Urinary bladder (tissue), 3 donors: ENCODE measurements at regions not wholly inside any gene's neighbourhood (a gene's known extent, or its start where the extent isn't known, plus 50 kb on each side); places are given as distances from the start of the nearest gene placed in this dataset.

Experiments used
- DNase-seq: peaks from one replicate; pipeline ENCODE4 v3.0.0-alpha.2; 2015; ENCODE audit errors: extremely low spot score
- H3K27ac ChIP-seq: one replicate; pipeline ENCODE4 v1.5.1; 2013; ENCODE audit warnings: low read depth, mild to moderate bottlenecking, moderate library complexity
- H3K36me3 ChIP-seq: one replicate; pipeline ENCODE4 v1.6.1; 2013; ENCODE audit warnings: mild to moderate bottlenecking, moderate library complexity; ENCODE audit not compliant: insufficient read depth
- H3K4me1 ChIP-seq: one replicate; pipeline ENCODE4 v1.6.1; 2013; ENCODE audit warnings: mild to moderate bottlenecking, moderate library complexity; ENCODE audit not compliant: insufficient read depth
- H3K4me3 ChIP-seq: one replicate; pipeline ENCODE4 v1.5.1; 2013; ENCODE audit warnings: low read depth, low read length
- WGBS: extraction: QIAGEN DNeasy Blood & Tissue Kit; methylation state at CpG from one replicate; pipeline ENCODE4 v1.1.7; 2013; 5-methylcytosine and 5-hydroxymethylcytosine counted together
- donor health status: healthy with polysubstance abuse.
- donor health status: healthy.

DNA sequence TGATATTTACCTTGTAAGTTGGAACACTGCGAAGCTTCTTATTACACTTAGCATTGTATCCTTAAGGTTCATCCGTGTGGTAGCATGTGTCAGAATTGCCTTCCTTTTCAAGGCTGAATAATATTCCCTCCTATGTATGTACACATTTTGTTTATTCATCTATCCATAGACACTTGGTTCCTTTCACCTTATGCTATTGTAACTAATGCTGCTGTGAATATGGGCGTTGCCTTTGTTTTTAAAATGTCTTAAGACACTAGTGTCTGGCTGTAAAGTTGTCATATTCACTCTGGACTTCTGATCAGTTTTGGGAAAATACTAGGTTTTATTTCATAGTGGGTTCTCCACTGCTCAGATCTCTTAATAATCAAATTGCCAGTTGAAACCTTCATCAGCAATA, 383.3 kb upstream of the PRR16 start:
- 76% methylated on average over 3 of the region's 3 CpGs for WGBS
- DNase-seq, result no peak
- no peak overlapping the region for H3K27ac ChIP-seq

DNA sequence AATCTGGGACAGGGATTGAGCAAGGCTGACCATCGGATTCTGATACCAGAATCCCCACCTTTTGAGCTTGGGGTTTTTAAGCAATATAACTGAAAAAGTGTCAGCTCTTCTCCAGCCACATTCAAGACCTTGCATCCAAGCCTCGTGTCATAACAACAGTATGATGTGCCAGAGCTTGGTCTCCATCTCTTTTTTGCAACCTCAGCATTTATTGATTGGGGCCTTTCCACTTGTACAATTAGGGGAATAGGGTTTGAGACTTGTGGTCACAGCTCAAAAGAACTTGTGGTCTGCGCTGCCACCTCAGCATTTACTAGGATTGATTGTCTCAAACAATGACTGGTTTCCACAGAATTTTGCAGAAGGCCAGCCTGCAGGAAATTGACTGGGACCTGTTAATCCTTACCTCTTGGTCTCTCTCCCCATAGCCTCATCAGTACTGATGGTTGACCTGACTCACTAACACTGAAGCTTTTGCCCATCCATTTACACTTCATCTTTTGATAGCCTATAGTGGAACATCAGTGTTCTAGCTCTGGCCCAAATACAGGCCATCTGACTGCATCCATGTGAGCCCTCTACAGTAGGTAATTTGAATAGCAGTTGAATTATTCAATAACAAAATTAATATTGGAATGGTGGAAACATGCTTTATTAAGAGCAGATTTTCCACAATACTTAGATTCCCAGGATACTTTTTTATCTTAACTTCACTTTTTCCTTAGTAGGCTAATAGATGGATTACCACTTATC, 381.6 kb upstream of the PRR16 start:
- no peak overlapping the region for H3K4me3 ChIP-seq
- H3K27ac ChIP-seq, result no peak overlapping the region
- WGBS, result 96% methylated on average over 3 of the region's 3 CpGs
- H3K4me1 ChIP-seq, result no peaks in the 10 kb centered on the region
- H3K36me3 ChIP-seq, result no peaks in the 10 kb centered on the region
- no peak for DNase-seq

More for the DNA sequence above, 383.3 kb upstream of the PRR16 start:
- H3K36me3 ChIP-seq, result no peaks in the 10 kb centered on the region
- no peaks in the 10 kb centered on the region for H3K4me1 ChIP-seq
- H3K4me3 ChIP-seq, result no peak overlapping the region

DNA sequence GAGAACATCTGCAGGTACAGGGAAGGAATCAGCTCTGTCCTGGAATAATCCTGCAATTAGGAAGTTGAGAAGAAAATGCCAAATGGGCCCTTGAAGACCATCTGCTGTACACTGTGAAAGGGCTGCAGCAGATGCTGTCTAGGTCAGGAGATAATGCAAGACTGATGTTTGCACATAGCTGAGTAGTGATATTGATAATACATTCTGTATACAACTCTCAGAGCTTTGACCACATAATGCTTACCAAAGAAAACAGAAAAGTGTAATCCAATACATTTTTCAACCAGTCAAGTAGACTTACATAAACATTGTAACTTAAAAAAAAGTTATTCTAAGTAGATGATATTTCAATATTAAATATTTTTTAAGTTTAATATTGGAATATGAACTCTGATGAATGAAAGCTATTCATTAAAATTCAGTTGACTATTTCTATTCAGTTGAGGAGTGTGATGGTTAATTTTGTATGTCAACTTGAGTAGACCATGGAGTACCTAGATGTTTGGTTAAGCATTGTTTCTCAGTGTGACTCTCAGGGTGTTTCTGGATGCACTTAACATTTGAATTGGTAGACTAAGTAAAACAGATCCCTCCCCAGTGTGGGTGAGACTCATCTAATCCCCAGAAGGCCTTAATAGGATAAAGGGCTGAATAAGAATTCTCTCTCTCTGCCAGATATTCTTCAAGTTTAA, 380.1 kb upstream of the PRR16 start:
- Histone ChIP-seq H3K27ac (no peak overlapping the region), H3K4me1 (no peaks in the 10 kb centered on the region), H3K4me3 (no peak overlapping the region), H3K36me3 (no peaks in the 10 kb centered on the region)
- no peak for DNase-seq

DNA sequence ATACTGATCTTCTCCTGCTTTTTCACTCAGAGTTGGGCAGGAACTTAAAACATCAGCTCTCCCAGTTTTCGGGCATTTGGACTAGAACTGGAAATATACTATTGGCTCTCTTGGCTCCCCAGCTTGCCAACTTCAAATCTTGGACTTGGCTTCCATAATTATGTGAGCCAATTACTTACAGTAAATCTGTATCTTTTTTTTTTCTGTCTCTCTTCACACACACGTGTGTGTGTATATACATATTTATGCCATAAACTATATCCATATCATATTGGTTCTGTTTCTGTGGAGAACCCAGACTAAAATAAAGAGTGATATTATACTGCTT, 379.6 kb upstream of the PRR16 start:
- Histone ChIP-seq H3K4me3 (no peak overlapping the region), H3K27ac (no peak overlapping the region), H3K4me1 (no peaks in the 10 kb centered on the region), H3K36me3 (no peaks in the 10 kb centered on the region)
- WGBS, result 34% methylated on average over 2 of the region's 2 CpGs
- no peak for DNase-seq

DNA sequence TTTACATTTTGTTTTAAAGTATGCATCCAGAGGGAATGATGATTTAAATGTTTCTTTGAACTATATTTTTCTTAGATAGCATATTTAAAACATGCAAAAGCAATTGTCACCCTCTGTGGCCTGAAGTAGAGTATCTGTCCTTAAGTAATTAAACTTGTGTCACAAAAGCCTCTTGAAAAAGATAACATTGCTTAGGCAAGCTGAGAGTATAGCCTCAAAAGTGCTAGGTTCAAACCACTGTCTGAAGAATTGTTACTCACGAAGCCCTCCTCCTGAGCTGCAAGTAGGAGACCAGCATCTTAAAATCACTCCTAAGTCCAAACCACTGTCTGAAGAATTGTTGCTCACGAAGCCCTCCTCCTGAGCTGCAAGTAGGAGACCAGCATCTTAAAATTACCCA, 378.0 kb upstream of the PRR16 start:
- H3K27ac ChIP-seq, result no peak overlapping the region
- no peaks in the 10 kb centered on the region for H3K36me3 ChIP-seq
- DNase-seq, result no peak
- H3K4me3 ChIP-seq, result no peak overlapping the region
- H3K4me1 ChIP-seq, result no peaks in the 10 kb centered on the region
- WGBS, result 92% methylated on average over 2 of the region's 2 CpGs

DNA sequence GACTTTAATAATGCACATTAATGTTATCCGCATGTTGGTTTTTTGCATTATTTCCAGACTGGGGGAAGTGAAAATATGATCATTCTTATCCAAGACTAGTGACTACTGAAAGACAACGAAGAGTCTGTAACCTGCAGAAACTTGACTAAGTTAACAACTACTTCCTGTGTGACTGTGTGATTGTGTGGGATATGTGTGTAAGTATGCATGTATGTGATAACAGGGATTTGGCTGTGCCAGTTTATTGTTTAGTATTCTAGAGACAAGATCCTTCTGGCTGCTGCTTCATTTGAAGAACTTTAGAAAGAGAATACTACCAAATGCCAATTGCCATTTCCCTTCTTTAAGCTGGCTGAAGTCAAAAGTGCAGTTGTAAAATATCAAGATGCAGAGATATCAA, 375.7 kb upstream of the PRR16 start:
- H3K36me3 ChIP-seq, result no peaks in the 10 kb centered on the region
- DNase-seq, result no peak
- H3K4me3 ChIP-seq, result no peak overlapping the region
- no peak overlapping the region for H3K27ac ChIP-seq
- no peaks in the 10 kb centered on the region for H3K4me1 ChIP-seq
- WGBS, result 67% methylated on average over 2 of the region's 2 CpGs

DNA sequence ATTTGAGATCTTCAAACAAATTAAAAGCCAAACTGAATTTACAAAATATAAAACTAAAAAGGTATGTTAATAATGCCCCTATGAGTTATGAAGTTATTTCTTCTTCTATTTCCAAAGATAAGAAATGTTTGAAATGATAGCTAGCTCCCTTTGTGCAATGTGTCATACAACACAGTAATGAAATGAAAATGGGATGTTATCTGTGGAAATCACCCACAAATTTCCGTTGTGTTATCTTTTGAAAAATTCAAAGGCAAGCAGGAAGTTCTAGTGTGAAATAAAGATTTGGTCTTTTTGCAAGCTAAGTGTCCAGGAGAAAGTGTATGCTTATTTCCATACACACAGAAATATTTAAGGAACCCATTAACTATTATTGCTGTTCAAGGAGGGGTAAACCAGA, 375.3 kb upstream of the PRR16 start:
- H3K4me1 ChIP-seq, result no peaks in the 10 kb centered on the region
- H3K36me3 ChIP-seq, result no peaks in the 10 kb centered on the region
- H3K27ac ChIP-seq, result no peak overlapping the region
- H3K4me3 ChIP-seq, result no peak overlapping the region
- DNase-seq, result no peak
- WGBS, result 49% methylated on average over 1 of the region's 1 CpG

DNA sequence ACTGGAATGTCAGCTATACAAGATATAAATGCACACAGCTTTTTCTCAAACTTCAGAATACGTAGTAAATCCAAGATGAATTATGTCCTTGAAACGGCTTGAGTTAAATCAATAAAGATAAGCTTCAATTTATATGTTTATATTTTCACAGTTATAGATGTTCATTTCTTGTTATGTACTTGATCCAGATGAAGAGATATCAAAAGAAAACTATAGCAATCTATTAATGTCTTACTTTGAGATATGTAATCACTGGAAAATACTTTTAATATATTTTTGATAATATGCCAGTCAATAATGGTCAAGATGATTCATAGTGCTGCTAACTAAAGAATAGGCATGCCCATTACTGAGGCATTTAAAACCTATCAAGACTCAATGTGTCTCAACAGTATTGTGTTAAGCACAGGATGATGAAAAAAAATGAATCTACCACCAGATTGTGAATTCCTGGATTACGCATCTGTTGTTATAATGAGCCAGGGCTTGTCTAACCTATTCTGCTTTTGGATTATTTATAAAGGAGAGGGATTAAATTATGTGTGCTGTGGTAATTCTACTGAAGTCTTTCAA, 372.6 kb upstream of the PRR16 start:
- WGBS, result 59% methylated on average over 3 of the region's 3 CpGs
- no peak for DNase-seq
- H3K36me3 ChIP-seq, result no peaks in the 10 kb centered on the region

DNA sequence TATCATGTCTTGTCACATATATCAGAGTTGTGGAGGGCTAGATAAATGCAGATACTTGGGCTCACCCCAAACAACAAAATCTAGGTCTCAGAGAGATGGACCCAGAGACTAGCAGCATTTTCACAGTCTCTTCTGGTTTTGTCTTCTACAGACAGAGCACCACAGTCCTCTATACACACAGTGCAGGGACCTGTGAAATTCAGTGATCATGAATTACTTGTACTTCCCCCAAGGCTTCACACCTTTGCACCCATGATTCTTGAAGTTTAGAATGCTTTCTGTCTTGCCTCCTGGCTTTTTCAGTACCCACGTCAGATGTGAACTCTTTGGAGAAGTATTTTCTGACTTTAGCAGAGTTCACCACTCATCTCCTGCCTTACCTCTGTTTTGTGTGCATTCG, 371.5 kb upstream of the PRR16 start:
- Histone ChIP-seq H3K4me1 (no peaks in the 10 kb centered on the region), H3K27ac (no peak overlapping the region), H3K36me3 (no peaks in the 10 kb centered on the region), H3K4me3 (no peak overlapping the region)
- 86% methylated on average over 2 of the region's 2 CpGs for WGBS
- no peak for DNase-seq

More for the DNA sequence above, 372.6 kb upstream of the PRR16 start:
- Histone ChIP-seq H3K4me3 (no peak overlapping the region), H3K4me1 (no peaks in the 10 kb centered on the region), H3K27ac (no peak overlapping the region)

DNA sequence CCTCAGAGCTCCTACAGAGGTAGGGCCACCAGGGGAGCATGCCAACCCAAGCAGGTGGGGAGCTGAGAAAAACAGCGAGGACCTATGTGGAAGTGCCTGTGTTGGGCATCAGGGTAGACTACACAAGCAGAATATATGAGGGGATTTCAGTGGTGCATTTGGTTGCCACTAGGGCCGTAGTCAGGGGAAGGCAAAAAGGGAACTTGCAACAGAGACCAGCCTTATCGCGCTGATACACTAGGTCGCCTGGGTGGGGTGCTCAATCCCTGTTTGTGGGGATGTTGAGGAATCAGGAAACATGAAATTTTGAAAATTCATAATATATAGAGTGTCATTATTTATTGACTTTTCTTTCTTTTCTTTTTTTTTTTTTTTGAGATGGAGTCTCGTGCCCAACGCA, 370.9 kb upstream of the PRR16 start:
- H3K36me3 ChIP-seq, result no peaks in the 10 kb centered on the region
- WGBS, result 93% methylated on average over 7 of the region's 7 CpGs
- H3K4me1 ChIP-seq, result no peaks in the 10 kb centered on the region
- no peak overlapping the region for H3K4me3 ChIP-seq
- DNase-seq, result no peak
- no peak overlapping the region for H3K27ac ChIP-seq

DNA sequence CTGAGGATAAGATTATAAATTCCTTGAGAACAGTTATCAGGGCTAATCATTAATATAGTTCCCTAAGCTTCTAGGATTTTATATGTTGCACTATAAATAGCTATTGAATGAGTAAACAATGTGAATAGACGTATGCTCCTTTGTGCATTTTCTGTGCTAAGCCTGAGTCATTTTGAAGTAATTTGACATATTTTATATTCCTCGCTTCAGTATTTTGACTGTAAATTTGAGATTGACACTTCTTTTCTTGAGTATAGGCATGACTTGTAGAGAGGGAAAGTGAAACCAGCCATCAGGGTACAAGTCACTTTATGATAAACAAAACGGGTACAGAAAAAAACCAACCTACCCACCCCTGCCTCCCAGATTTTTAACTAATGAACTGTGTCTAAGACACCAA, 367.7 kb upstream of the PRR16 start:
- no peaks in the 10 kb centered on the region for H3K4me1 ChIP-seq
- H3K4me3 ChIP-seq, result no peak overlapping the region
- no peak for DNase-seq
- no peak overlapping the region for H3K27ac ChIP-seq
- no peaks in the 10 kb centered on the region for H3K36me3 ChIP-seq
- WGBS, result 42% methylated on average over 3 of the region's 3 CpGs

DNA sequence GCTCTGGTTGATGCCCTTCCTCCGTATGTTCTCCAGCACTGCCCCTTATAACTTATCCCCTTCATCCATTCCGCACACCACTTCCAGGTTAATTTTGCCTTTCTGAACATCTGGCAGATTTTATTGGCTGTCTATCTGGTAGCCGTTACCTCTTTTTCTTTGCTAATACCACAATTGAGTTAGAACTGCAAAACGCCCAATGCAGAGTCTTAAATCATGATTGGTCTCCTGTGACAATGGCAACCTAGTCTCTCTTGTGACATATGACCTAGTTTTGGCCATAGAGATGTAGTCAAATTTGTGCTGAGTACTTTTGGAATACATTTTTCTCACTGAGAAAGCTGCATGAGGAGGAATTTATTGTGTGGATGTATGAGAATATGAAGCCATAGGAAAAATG, 365.7 kb upstream of the PRR16 start:
- H3K36me3 ChIP-seq, result no peaks in the 10 kb centered on the region
- no peak for DNase-seq
- no peak overlapping the region for H3K4me3 ChIP-seq
- H3K4me1 ChIP-seq, result no peaks in the 10 kb centered on the region
- no peak overlapping the region for H3K27ac ChIP-seq
- WGBS, result 69% methylated on average over 4 of the region's 4 CpGs

DNA sequence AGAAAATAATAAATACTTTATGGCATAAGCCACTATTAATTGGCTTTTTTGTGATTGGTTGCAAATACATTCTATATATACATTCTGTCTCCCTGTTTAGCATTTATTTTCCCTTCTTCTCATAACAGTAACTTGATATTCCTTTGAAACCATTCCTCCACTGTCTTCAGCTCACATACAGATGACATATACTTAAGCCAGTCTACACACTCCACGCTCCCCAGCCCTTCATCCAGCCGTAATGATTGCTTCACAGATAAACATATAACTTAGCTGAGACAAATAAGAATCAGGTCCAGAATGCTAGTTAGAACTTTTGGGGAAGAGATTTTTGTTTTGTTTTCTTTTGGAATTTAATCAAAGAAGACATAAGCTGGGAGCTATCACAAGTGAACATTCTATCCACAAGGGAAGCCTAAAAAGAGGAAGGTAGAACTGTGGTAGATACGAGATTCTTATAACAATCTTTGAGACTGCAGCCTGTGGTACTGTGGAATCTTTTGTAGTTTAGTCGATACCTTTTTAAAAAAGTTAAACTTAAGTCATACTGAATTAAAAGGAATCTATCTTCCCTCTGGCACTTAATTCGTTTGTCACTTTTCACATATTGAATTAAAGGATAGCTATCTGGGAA, 365.1 kb upstream of the PRR16 start:
- DNase-seq, result no peak
- Histone ChIP-seq H3K36me3 (no peaks in the 10 kb centered on the region), H3K27ac (no peak overlapping the region), H3K4me1 (no peaks in the 10 kb centered on the region), H3K4me3 (no peak overlapping the region)
- WGBS, result 49% methylated on average over 5 of the region's 5 CpGs

DNA sequence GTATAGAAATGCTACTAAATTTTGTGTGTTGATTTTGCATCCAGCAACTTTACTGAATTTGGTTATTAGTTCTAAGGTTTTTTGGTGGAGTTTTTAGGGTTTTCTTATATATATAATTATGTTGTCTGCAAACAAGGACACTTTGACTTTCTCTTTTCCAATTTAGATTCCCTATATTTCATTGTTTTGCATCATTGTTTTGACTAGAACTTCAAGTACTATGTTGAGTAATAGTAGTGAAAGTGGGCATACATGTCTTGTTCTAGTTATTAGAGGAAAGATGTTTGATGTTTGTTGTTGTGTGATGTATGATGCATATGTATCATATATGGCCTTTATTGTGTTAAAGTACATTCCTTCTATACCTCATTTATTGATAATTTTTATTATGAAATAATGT, 362.3 kb upstream of the PRR16 start:
- H3K27ac ChIP-seq, result no peak overlapping the region
- no peaks in the 10 kb centered on the region for H3K4me1 ChIP-seq
- no peak overlapping the region for H3K4me3 ChIP-seq
- no peak for DNase-seq
- H3K36me3 ChIP-seq, result no peaks in the 10 kb centered on the region
